H9 (cell line): ENCODE measurements at regions not wholly inside any gene's neighbourhood (a gene's known extent, or its start where the extent isn't known, plus 50 kb on each side); places are given as distances from the start of the nearest gene placed in this dataset.

Source experiments
- DNase-seq: peaks from one replicate; pipeline ENCODE4 v3.0.0-alpha.2; 2017
- H2AFZ ChIP-seq: one replicate; pipeline ENCODE4 v1.6.1; 2013; ENCODE audit warnings: mild to moderate bottlenecking, low read length, control low read depth, moderate library complexity
- H2AK5ac ChIP-seq: 2 replicates; pipeline ENCODE4 v1.6.1; 2013; ENCODE audit warnings: low read length, control low read depth, mixed read lengths; ENCODE audit not compliant: insufficient read length
- H2BK120ac ChIP-seq: one replicate; pipeline ENCODE4 v1.6.1; 2013; ENCODE audit warnings: low read depth, mild to moderate bottlenecking, low read length, control low read depth, inconsistent platforms; ENCODE audit not compliant: poor library complexity, severe bottlenecking
- H2BK12ac ChIP-seq: 2 replicates; pipeline ENCODE4 v1.6.1; 2013; ENCODE audit warnings: low read length, control low read depth, mixed read lengths, low read depth; ENCODE audit not compliant: insufficient read length
- H2BK15ac ChIP-seq: 2 replicates; pipeline ENCODE4 v1.6.1; 2013; ENCODE audit warnings: low read depth, low read length, control low read depth
- H2BK20ac ChIP-seq: one replicate; pipeline ENCODE4 v1.6.1; 2013; ENCODE audit warnings: low read depth, mild to moderate bottlenecking, low read length, control low read depth, inconsistent platforms; ENCODE audit not compliant: poor library complexity, severe bottlenecking
- H2BK5ac ChIP-seq: 2 replicates; pipeline ENCODE4 v1.6.1; 2013; ENCODE audit warnings: low read length, control low read depth, mixed read lengths; ENCODE audit not compliant: insufficient read length
- H3K14ac ChIP-seq: 2 replicates; pipeline ENCODE4 v1.6.1; 2013; ENCODE audit warnings: low read length, control low read depth; ENCODE audit not compliant: insufficient read depth
- H3K18ac ChIP-seq: 2 replicates; pipeline ENCODE4 v1.6.1; 2013; ENCODE audit warnings: low read depth, mild to moderate bottlenecking, mixed read lengths, low read length, control low read depth; ENCODE audit not compliant: insufficient read length
- H3K23ac ChIP-seq: 2 replicates; pipeline ENCODE4 v1.6.1; 2013; ENCODE audit warnings: low read length, control low read depth, mixed read lengths, low read depth; ENCODE audit not compliant: insufficient read length
- H3K23me2 ChIP-seq: 2 replicates; pipeline ENCODE4 v1.6.1; 2013; ENCODE audit warnings: low read depth, mild to moderate bottlenecking, mixed read lengths, low read length, control low read depth; ENCODE audit not compliant: insufficient read length, poor library complexity, severe bottlenecking
- H3K27ac ChIP-seq: 2 replicates; pipeline ENCODE4 v1.5.1; 2013; ENCODE audit warnings: low read length, control low read depth, mixed read lengths, low read depth; ENCODE audit not compliant: insufficient read length
- H3K27me3 ChIP-seq: 2 replicates; pipeline ENCODE4 v1.6.1; 2013; ENCODE audit warnings: low read length, control low read depth, inconsistent platforms; ENCODE audit not compliant: insufficient read depth
- H3K4ac ChIP-seq: 2 replicates; pipeline ENCODE4 v1.6.1; 2013; ENCODE audit warnings: low read depth, mild to moderate bottlenecking, control low read depth, inconsistent platforms, low read length, moderate library complexity
- H3K4me1 ChIP-seq: 2 replicates; pipeline ENCODE4 v1.6.1; 2013; ENCODE audit warnings: low read length, control low read depth, inconsistent platforms; ENCODE audit not compliant: insufficient read depth
- H3K4me2 ChIP-seq: 2 replicates; pipeline ENCODE4 v1.6.1; 2013; ENCODE audit warnings: low read length, control low read depth, mixed read lengths; ENCODE audit not compliant: insufficient read length, insufficient read depth
- H3K56ac ChIP-seq: 2 replicates; pipeline ENCODE4 v1.6.1; 2013; ENCODE audit warnings: low read depth, mild to moderate bottlenecking, mixed read lengths, low read length, control low read depth; ENCODE audit not compliant: insufficient read length
- H3K79me1 ChIP-seq: 2 replicates; pipeline ENCODE4 v1.6.1; 2013; ENCODE audit warnings: low read depth, mild to moderate bottlenecking, moderate library complexity, low read length, control low read depth, inconsistent platforms; ENCODE audit not compliant: insufficient read depth, poor library complexity, severe bottlenecking
- H3K79me2 ChIP-seq: 2 replicates; pipeline ENCODE4 v1.6.1; 2013; ENCODE audit warnings: low read length, control low read depth, inconsistent platforms; ENCODE audit not compliant: insufficient read depth
- H3K9ac ChIP-seq: 2 replicates; pipeline ENCODE4 v1.6.1; 2013; ENCODE audit warnings: low read length, control low read depth, mixed read lengths; ENCODE audit not compliant: insufficient read length; ENCODE audit errors: extremely low read depth
- H3K9me3 ChIP-seq: one replicate; pipeline ENCODE4 v1.6.1; 2013; ENCODE audit warnings: low read depth, low read length, inconsistent platforms; ENCODE audit not compliant: control insufficient read depth
- H3T11ph ChIP-seq: one replicate; pipeline ENCODE4 v1.6.1; 2013; ENCODE audit warnings: mild to moderate bottlenecking, low read length, control low read depth, inconsistent platforms
- H4K20me1 ChIP-seq: one replicate; pipeline ENCODE4 v1.6.1; 2013; ENCODE audit not compliant: control insufficient read depth, insufficient read length, insufficient read depth
- H4K5ac ChIP-seq: 2 replicates; pipeline ENCODE4 v1.6.1; 2013; ENCODE audit warnings: low read depth, mild to moderate bottlenecking, mixed read lengths, low read length, control low read depth; ENCODE audit not compliant: insufficient read length
- H4K8ac ChIP-seq: replicated peaks from 2 replicates; pipeline ENCODE4 v1.6.1; 2013; ENCODE audit warnings: low read length, control low read depth, mixed read lengths, low read depth; ENCODE audit not compliant: insufficient read length
- H4K91ac ChIP-seq: 2 replicates; pipeline ENCODE4 v1.6.1; 2013; ENCODE audit warnings: low read depth, mild to moderate bottlenecking, moderate library complexity, mixed read lengths, low read length, control low read depth; ENCODE audit not compliant: insufficient read length
- H3K27ac Mint-ChIP-seq, 3 experiments: 2 replicates in 2 of 3; 3 replicates in 1 of 3; pipeline ENCODE4 v1.8.0; 2020 to 2021; ENCODE audit warnings: mixed read lengths in 3 of 3, mild to moderate bottlenecking in 1 of 3, moderate library complexity in 1 of 3
- H3K27me3 Mint-ChIP-seq: 2 replicates; pipeline ENCODE4 v1.8.0; 2021; ENCODE audit warnings: low read depth, mild to moderate bottlenecking, moderate library complexity, mixed read lengths
- H3K36me3 Mint-ChIP-seq, 3 experiments: 2 replicates in 2 of 3; 3 replicates in 1 of 3; pipeline ENCODE4 v1.8.0; 2020 to 2021; ENCODE audit warnings: low read depth in 3 of 3, mixed read lengths in 3 of 3; ENCODE audit not compliant: insufficient read depth in 1 of 3
- H3K4me1 Mint-ChIP-seq, 2 experiments: 2 replicates each; pipeline ENCODE4 v1.8.0; 2020; ENCODE audit warnings: mixed read lengths in 2 of 2
- H3K4me3 Mint-ChIP-seq, 2 experiments: 2 replicates in 1 of 2; 3 replicates in 1 of 2; pipeline ENCODE4 v1.8.0; 2020 to 2021; ENCODE audit warnings: mild to moderate bottlenecking in 2 of 2, mixed read lengths in 2 of 2, moderate library complexity in 1 of 2
- H3K9me3 Mint-ChIP-seq, 2 experiments: 2 replicates in 1 of 2; 3 replicates in 1 of 2; pipeline ENCODE4 v1.8.0; 2020; ENCODE audit warnings: mild to moderate bottlenecking in 2 of 2, mixed read lengths in 2 of 2, moderate library complexity in 1 of 2
- CTCF ChIP-seq: fragments of 200-600 bp; sonication (generic); conservative IDR thresholded peaks from 3 replicates; pipeline ENCODE4 v1.8.0; 2021; ENCODE audit warnings: antibody characterized with exemption, mild to moderate bottlenecking
- WGBS: extraction: QIAGEN DNeasy Blood & Tissue Kit; methylation state at CpG from one replicate; pipeline ENCODE4 v1.1.7; 2013; ENCODE audit warnings: missing lambda C conversion rate, low lambda C conversion rate, mixed read lengths; ENCODE audit not compliant: insufficient read length; ENCODE audit errors: extremely low coverage; 5-methylcytosine and 5-hydroxymethylcytosine counted together

GRCh38 chr10:128751284-128751683 is 625.1 kb upstream of the MKI67 start:
- H4K8ac ChIP-seq, result no peak overlapping the region
- no peak overlapping the region for H2BK120ac ChIP-seq
- H3K4me2 ChIP-seq, result no peak overlapping the region
- no peak for DNase-seq
- Mint-ChIP-seq H3K9me3 (peaks cover 8 to 15% of the 10 kb centered on the region in 2 experiments; a peak in 4 of 5 replicates), H3K36me3 (peaks cover 0 to 12% (median 0%) of the 10 kb centered on the region in 3 experiments; a peak in 3 of 7 replicates), H3K27ac (no peak overlapping the region), H3K4me3 (no peak overlapping the region), H3K4me1 (no peaks in the 10 kb centered on the region), H3K27me3 (peaks cover 2% of the 10 kb centered on the region)
- H2BK5ac ChIP-seq, result no peak overlapping the region
- no peak overlapping the region for H3K4ac ChIP-seq
- H4K20me1 ChIP-seq, result no peaks in the 10 kb centered on the region
- H3K9me3 ChIP-seq, result no peaks in the 10 kb centered on the region
- no peaks in the 10 kb centered on the region for H3K4me1 ChIP-seq
- WGBS, result no CpG with 5 or more reads among the region's 7 CpGs
- no peak overlapping the region for H4K91ac ChIP-seq
- H3K27me3 ChIP-seq, result no peaks in the 10 kb centered on the region
- no peak overlapping the region for H2BK15ac ChIP-seq
- no peak overlapping the region for H2BK12ac ChIP-seq
- no peak overlapping the region for H3K18ac ChIP-seq
- H3K23me2 ChIP-seq, result no peaks in the 10 kb centered on the region
- no peak overlapping the region for H3K56ac ChIP-seq
- no peak overlapping the region for H3K23ac ChIP-seq
- H3K9ac ChIP-seq, result no peak overlapping the region
- no peak overlapping the region for H3T11ph ChIP-seq
- no peak overlapping the region for H4K5ac ChIP-seq
- TF ChIP-seq CTCF, result no peak
- no peaks in the 10 kb centered on the region for H3K79me2 ChIP-seq
- H2AFZ ChIP-seq, result no peak overlapping the region
- no peak overlapping the region for H2AK5ac ChIP-seq
- no peak overlapping the region for H2BK20ac ChIP-seq
- no peak overlapping the region; the same call in 1 of the 2 replicates for H3K14ac ChIP-seq
- H3K79me1 ChIP-seq, result no peaks in the 10 kb centered on the region
- no peak overlapping the region for H3K27ac ChIP-seq
